GM19372 (cell line): ENCODE measurements at regions not wholly inside any gene's neighbourhood (a gene's known extent, or its start where the extent isn't known, plus 50 kb on each side); places are given as distances from the start of the nearest gene placed in this dataset.

Experiments
- ATAC-seq: cut with Tn5 transposase; IDR thresholded peaks from one replicate; pipeline ENCODE4 v1.9.1; 2021; ENCODE audit warnings: mild to moderate bottlenecking, low read depth, moderate library complexity; ENCODE audit not compliant: unreplicated experiment

GRCh38 chr20:48262466-48262865 lies 477.2 kb upstream of the SULF2 start:
- ATAC-seq, result no peak

- ATAC-seq, result no peak
These were observed 476.2 kb upstream of the SULF2 start for GRCh38 chr20:48261398-48261910.

DNA sequence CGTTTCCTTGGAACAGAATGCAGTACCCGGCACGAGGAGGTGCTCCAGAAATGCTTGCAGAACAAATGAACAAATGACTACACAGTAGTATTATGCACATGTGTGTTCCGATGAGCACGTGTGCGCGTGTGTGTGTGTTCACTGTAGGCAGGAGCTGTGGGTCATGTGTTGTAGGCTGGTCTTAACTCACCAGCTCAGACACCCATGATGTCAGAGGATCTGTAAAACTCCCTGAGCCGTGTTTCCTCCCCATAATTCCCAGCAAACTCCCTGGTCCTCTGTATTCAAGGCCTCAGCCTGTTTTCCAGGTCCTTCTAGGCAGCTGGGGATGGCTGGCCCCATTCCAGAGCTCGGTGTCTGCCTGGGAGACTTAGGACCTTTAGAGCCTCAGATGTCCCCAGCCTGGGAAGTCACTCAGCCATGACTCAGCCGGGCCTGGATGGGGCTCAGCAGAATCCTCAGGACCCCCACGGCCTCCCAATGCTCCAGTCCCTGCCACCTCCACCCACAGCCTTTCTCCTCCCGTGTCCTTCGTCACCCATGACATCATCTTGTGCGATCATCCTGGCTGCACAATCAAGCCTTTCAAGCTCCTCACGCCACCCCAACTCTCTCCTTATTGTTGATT lies 475.0 kb upstream of the SULF2 start:
- no peak for ATAC-seq

GRCh38 chr20:48259456-48259855 lies 474.2 kb upstream of the SULF2 start:
- no peak for ATAC-seq

GRCh38 chr20:48257833-48258232 lies 472.6 kb upstream of the SULF2 start:
- ATAC-seq, result no peak

- ATAC-seq, result no peak
These were observed 462.7 kb upstream of the SULF2 start for GRCh38 chr20:48247961-48248360.

- ATAC-seq, result no peak
These were observed 460.9 kb upstream of the SULF2 start for GRCh38 chr20:48246061-48246790.

- no peak for ATAC-seq
These were observed 457.3 kb upstream of the SULF2 start for GRCh38 chr20:48242623-48243022.

- ATAC-seq, result no peak
These were observed 456.2 kb upstream of the SULF2 start for GRCh38 chr20:48241482-48241881.

DNA sequence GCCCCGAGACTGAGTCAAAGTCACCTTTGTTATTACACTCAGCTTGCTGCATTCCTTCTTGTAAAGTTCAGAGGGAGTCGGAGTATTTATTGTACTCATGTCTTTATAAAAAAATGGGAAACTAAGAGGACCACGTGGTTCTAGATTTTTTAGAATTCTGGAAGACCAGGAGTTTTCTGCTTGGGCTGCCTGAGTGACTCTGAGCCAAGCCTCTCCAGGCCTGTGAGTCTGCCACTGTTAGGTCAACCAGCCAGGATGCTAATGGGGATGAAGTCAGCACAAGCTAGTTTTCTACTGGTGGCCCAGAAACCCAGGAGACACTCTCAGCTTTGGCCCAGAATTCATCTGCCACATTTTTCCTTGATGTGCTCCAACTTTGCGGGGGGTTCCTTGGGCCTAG lies 453.5 kb upstream of the SULF2 start:
- no peak for ATAC-seq

DNA sequence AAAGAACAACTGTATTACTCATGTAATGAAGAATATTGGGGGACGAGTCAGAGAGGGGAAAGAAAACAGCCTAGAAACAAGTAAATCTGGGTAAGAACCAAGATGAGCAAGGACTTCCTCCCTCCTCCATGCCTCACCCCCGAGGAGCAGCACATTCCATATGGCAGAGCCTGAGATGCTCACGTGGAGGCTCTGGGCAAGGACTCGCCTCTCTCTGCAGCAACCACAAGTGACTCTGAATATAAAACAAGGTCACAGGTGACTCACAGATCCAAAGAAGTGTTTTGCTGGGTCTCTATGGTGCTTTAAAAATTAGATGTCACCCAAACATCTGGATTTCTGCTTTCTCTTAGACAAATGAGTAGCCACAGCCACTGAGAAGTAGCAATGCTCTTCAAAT lies 453.0 kb upstream of the SULF2 start:
- no peak for ATAC-seq

GRCh38 chr20:48236000-48236970 lies 451.0 kb upstream of the SULF2 start:
- ATAC-seq, result no peak

DNA sequence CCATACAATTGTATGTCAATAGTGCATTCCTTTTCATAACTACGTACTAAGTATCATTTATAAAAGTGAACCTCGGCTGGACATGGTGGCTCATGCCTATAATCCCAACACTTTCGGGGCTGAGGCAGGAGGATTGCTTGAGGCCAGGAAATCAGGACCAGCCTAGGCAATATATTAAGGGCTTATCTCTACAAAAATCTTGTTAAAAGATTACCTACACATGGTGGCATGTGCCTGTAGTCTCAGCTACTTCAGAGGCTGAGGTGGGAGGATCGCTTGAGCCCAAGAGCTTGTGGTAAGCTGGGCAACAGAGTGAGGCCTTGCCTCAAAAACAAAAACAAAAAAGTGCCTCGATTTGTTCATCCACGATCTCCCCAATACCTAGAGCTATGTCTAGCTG lies 449.7 kb upstream of the SULF2 start:
- ATAC-seq, result no peak

DNA sequence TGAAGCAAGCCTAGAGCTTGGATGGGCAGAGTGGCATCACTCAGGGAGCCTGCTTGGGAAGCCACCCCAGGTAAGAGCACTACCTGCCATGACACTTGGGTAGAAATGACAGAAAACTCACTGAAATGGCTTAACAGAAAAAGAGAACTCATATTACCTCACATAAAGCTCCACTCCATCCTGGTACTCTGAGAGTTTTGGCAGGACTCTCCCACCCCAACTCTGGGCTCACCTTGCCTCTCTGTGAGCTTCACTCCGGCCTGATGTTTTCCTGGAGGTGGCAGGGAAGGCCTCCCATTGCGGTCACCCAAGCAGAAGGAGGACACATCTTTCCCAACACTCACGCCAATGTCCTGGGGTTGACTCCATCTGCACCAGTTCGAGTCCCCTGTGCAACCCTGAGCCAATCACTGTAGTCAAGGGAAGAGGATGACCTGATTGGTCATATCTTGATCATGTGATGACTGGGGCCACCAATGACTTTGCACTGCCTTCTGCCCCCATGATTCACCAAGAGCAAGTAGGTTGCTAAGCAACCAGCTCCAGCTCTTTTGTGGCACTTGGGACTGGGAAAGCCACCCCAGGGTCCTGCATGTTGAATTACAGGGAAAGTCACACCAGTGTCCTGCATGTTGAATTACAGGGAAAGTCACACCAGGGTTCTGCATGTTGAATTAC lies 446.1 kb upstream of the SULF2 start:
- no peak for ATAC-seq

DNA sequence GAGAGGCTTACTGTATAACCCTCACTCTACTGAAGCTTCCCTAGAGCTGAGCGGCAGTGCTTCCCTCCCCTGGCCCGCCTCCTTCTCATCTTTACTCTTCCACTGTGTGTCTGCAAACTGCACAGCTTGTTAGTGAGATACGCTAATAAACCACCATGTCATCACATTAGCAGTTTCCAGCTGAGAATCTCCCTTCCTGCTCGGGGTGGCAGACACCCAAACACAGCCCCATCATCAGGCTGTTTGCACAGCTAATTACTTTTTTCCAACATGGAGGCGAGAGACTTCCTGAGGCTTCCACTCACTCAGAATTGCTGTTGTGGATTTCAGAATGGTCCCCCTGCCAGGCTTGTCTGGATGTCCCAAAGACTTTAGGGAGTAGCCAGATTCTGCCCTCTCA lies 444.9 kb upstream of the SULF2 start:
- no peak for ATAC-seq

DNA sequence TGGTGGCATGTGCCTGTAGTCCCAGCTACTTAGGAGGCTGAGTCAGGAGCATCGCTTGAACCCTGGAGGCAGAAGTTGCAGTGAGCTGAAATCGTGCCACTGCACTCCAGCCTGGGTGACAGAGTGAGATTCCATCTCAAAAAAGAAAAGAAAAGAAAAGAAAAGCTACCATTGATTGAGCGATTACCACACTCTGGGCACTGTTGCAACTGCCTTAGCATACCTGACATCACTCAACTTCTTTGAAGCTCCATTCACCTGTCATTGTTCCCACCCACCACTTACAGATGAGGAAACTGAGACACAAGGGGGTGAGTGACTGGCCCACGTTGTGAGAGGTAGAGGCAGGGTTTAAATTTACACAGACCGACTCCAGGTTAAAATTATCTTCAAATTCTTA lies 442.1 kb upstream of the SULF2 start:
- ATAC-seq, result no peak

DNA sequence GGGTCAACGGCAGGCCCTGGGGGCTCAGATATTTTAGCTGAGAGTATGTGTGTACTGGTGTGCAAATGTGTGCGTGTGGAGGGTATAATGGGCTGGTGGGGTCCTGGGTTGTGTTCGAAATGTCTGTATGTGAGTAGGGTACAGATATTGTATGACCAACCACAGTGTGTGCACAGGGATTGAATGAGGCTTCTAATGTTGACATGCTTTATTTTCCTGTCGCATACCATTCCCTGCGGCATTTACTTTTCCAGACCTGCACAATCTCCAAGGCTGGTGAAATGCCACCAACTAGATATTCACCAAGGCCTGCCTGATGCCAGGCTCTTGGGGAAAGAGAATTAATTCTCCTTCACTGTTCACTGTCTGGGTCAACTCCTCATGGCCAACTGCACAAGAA lies 441.4 kb upstream of the SULF2 start:
- ATAC-seq, result no peak

DNA sequence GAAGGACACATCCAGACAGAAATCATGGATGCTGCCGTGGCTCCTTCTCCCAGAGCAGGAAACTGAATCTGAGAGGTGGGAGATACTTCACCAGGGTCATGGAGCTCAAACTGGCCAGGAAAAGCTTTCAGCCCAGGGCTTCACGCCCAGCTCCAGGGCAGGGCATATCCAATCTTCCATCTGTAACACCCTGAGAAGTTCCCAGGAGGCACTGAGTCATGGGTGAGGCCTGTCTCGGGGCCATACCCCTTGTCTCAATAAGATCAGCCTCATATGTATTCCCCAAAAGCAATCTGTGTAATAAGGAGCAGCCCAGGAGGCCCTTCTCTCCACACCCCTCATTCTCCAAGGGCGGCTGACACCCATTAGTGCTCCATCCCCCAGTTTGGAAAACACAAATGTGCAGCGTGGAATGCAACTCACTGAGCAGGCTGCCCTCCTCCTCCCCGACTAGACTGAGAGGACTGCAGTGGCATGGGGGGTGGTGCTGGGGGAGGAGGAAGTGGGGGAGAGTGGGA lies 439.3 kb upstream of the SULF2 start:
- no peak for ATAC-seq

- ATAC-seq, result no peak
These were observed 438.4 kb upstream of the SULF2 start for GRCh38 chr20:48223715-48224114.

- no peak for ATAC-seq
These were observed 437.4 kb upstream of the SULF2 start for GRCh38 chr20:48222595-48223180.
